HG02885 (cell line): ENCODE measurements at regions not wholly inside any gene's neighbourhood (a gene's known extent, or its start where the extent isn't known, plus 50 kb on each side); places are given as distances from the start of the nearest gene placed in this dataset.

ENCODE experiments used
- ATAC-seq: cut with Tn5 transposase; IDR thresholded peaks from one replicate; pipeline ENCODE4 v1.9.1; 2021; ENCODE audit warnings: mild to moderate bottlenecking; ENCODE audit not compliant: unreplicated experiment, poor library complexity

DNA sequence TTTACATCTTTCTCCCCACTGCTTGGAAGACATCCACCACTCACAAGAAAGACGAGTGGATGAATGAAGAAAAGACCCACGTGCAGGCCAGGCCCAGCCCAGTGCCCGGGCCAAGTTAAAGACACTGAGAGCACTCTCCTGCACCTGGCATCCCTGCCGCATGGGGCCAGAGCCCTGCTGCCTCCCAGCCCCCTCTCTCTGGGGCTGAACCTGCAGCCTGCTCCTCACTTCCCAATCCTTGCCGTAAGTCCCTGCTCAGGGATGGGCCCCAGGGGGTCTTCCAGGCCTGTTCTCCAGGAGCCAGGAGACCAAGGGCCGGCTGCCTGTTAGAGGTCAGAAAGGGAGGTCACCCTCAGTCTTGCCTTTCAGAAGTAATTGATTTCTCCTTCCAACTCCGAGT, 168.5 kb upstream of the ZC3H12A start:
- ATAC-seq, result no peak

DNA sequence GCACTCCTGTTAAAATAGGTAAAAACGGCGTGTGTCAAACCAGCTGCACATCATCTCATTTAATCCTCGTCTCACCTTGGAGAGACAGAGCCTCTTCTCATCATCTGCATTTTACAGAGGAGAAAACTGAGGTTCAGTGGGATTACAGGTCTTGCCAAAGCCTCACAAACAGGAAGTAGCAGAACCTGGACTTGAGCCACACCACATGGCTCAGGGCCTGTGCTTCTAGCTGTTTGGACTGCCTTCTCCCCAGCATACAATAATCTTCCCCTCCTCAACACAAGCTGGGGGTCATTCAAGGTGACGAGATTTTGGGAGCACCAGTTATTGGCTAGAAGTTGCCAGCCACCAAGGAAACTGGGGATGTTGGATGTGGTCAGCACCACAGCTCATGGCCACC, 167.9 kb upstream of the ZC3H12A start:
- no peak for ATAC-seq

DNA sequence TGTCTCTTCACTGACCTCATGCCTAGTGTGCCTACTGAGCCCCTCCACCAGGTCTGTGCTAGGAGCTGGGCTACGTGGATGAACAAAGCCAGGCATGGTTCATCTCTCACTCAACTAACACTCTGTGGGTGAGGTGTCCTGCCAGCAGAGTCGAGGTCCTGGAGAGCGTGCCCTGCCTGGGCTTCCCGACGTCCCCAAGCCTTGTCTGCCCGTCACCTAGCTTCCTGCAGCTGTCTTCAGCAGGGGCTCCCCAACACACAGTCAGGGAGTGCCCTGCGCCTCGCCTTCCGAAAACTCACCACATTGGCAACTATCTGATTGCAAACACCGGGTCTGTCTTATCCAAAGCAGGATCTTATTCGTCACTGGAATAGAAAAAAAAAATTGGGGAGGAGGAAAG, 167.5 kb upstream of the ZC3H12A start:
- ATAC-seq, result no peak

DNA sequence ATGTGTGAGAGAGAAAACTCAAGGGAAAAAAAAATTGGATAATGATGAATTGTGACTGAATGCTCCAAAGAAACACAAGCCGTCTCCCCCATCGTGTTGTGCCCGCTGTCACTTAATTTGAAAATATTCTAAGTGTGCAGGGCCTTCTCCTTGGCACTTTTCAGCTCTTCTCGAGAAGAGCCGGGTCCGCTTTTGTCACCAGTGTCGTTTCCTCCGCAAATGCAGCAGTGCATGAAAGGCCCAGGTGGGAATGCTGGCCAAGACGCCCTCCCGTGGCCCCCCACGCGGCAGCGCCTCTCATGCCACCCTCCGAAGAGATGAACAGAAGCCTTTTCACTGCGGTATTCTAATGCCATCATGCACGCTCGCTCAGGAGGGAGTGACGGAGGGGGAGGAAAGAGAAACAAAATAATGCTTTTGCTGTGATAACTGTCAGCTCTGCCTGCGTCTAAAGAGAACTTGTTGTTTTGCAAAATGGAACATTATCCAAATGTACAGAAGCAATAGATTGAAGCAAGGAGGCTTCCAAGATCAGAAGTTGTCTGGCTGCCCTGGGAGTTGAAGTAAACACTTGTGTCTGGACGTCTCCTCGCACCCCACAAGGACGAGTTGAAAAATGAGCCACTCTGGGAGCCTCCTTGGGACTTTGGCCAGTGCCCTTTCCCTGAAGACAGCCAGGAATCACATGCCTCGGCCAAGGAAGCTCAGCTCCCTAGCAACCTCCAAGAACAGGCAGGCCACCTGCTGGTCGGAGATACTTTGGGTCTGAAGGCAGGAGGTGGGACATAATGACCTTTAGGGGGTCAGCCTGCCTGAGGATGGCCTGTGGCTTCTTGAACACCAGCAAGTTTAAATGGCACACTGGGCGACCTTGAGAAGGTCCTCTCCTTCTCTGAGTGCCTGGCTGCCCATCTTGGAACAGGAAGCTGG, 166.1 kb upstream of the ZC3H12A start:
- ATAC-seq, result no peak

DNA sequence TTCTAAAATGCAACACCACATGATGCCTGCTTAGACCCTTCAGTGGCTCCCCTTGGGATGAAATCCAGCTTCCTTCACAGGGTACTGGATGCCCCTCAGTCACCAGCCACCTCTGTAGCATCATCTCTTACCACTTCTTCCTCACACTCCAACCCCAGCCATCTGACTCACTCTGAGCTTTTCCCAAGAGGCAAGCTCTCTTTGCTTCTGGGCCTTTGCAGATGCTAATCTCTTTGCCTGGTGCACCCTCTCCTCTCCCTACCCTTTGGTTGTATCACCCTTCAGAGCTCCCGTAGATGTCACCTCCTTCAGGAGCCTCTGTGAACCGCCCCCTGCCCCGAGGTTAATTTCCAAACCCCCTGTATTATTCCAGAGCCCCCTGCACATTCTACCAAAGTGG, 164.8 kb upstream of the ZC3H12A start:
- no peak for ATAC-seq

DNA sequence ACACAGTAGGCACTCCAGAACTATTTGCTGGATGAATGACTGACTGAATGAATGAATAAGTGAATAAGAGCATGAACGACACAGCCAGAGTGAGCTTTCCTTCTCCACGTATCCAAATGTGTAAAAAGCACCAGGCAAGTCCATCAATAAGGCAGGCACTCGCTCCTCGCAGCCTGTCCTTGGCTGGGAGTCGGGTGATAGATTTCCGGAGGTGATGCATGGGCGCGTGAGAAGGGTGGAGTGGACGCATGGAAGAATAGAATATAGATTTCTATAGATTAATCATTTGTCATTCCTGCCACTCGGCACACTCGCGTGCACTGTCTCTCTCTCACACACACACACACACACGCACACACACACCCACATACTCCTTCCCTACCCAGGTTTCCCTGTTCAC, 164.3 kb upstream of the ZC3H12A start:
- ATAC-seq, result no peak

DNA sequence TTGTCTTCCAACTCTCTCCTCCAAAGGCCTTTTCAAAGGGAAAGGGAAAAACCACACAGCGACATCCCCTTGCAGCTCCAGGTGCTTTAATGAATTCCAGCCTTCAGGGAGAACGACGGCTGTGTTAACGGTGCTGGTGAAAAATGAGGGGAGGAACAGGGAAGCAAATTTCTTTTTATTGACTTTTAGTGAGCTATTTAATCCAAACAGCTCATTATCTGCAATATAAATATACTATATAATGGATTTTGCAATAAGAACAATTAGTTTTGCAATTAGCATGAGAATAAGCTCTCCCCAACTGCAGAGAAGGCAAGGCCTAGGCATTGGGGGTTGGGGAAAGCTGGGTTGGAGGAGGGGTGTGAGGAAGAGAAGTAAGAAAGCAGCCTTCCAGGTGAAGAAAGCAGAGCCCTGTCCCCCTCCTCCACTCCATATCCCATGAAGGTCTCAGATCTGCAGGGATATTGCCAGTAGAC, 159.0 kb upstream of the ZC3H12A start:
- no peak for ATAC-seq

DNA sequence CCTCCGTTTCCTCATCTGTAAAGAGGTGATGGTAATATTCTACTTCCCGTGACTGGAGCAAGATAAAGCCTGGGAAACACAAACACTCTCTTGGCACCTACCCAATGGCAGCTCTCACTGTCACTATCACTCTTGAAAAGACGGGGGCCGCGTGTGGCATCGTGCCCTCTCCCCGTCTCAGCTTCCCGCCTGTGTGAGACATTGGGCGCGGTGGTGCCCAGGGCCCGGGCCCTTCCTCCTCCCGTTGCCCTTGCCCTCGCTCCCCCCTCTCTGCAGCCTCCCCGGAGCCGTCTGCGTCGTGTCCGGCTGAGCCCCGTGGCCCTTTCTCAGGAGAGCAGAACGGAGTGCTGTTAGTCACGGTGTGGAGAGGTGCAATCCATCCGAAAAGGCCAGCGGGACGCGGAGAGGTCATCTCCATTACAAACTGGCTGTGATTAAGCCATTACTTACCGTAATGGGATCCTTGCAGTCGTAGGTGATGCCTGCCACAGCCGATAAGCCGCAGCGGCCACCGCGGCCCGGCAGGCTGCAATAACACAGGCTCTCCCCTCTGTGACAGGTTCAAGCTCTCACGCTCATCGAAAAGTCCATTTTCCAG, 156.4 kb upstream of the ZC3H12A start:
- ATAC-seq, result no peak

DNA sequence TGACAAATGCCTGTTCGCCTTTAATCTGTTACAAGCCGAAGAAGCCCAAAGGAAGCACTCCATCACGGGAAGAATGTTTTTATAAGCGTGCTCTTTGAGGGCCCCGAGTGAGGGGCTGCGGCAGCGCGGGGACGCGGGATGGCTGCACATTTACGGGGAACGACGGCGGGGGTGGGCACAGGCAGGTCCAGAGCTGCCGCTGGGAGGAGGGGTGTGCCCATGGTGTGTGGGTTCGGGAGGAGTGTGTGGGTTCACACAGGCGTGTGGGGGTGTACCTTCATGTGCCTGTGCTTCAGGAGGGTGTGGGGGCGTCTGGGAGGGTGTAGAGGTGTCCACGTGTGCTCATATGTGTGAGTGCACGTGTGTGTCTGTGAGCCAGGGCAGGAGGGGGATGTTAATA, 155.9 kb upstream of the ZC3H12A start:
- ATAC-seq, result no peak

DNA sequence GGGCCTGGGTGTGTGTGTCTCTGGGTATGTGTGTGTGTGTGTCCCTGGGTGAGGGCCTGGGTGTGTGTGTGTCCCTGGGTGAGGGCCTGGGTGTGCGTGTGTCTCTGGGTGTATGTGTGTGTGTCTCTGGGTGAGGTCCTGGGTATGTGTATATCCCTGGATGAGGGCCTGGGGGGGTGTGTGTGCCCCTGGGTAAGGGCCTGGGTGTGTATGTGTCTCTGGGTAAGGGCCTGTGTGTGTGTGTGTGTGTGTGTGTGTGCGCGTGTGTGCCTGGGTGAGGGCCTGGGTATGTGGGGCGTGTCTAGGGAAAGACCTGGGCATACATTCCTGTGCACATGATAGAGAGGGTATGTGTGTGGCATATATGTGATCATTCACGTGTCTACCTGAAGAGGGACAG, 155.1 kb upstream of the ZC3H12A start:
- no peak for ATAC-seq

DNA sequence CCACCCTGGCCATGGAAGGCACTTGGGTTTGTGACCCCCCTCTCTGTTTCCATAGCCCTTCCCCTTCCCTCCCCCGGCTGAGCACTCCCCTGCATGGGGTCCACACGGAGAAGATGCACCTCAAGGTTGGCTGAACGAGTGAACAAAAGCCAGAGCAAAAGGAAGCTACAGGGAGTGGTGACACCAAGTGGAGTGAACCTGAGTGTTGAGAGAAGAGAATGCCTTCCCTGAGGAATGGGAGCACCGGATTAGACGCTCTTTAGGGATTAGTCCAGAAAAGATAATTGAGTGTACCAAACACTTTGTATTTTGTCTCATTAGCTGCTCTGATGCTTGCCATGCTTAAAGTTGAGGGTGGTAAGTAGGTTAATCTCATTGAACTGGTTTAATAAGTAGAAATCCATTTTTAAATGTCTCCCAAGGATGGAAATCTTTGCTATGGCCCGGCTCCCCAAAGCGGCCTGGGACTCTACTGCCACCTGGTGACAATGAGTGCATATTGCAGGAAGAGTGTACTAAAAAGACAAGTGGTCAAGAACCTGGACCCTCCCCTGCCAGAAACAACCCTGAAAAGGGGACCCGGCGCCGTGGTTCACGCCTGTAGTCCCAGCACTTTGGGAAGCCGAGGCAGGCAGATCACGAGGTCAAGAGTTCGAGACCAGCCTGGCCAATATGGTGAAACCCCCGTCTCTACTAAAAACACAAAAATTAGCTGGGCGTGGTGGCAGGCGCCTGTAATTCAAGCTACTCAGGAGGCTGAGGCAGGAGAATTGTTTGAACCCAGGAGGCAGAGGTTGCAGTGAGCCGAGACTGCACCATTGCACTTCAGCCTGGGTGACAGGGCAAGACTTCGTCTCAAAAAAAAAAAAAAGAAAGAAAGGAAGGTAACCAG, 150.6 kb upstream of the ZC3H12A start:
- no peak for ATAC-seq

DNA sequence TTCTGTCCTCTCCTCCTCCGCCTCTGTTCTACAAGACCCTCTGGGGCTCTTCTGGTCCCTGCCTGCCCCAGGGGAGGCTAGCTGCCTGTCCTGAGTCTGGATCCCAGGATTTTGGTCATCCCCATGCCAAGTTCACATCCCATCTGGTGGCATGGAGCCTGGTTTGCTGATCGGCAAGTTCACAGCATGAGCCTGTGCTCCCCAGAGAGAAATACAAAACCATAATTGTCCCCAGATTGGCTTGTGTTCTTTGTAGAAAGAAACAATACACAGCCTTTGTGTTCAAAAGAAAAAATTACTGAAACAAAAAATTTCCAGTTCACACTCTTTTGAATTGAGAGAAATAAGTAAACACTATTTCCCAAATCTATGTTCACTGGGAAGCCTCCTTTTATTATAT, 149.4 kb upstream of the ZC3H12A start:
- no peak for ATAC-seq

DNA sequence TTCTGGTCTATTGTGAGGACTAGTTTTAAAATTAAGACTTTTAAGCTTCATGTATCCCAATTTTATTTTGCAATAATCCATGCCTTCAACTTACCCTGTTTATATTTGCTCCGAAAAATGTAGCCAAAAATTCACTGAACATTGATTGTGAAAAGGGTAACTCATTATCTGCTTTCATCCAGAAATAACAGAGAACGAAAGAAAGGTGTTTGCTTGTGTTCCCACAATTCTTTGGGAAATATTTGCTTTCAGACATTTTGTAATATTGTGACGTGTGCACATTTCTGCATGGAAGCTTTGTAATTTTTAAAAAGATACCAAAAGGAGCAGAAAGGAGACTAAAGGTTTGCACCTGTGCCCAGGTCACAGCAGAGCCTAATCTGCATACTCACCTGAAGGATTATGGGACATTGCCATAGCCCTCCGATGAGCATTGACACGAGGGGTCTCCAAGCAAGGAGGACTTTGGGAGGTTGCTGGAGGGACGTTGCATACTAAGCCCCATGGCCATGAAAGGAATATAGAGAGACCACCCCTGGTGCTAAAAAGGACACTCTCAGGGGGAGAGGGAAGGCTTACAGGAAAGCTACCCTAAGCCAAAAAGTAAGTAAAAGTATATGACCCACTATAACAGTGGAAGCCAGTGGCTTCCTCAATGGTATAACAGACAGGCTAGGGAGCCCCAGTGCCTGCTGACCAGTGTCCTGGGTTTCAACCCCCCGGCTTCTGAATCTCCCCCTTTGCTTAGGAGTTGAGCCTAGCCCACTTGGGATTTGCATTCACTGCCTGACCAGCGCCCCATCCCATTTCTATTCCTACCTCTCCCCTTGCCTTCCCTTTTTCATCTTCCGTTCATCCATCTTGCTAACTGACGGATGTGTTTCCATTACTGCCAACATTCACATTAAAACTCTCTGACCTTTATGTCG, 148.6 kb upstream of the ZC3H12A start:
- ATAC-seq, result no peak

DNA sequence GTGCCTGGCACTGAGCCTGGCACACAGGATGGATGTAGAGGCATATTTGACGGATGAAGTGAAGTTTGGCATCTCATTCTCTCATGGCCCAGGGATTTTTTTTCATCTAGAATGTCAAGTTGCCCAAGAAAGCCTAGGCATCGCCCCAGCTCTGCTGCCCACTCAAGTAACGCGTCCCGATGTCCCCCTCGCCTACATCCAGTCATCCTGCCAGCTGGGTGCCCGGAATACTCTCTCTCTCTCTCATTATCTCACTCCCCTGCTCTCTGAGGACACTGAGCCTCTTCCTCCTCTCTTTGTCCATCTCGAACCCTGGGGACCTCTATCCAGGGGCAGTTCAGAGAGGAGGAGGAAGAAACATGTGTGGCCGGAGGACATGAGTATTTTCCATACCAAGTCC, 142.3 kb upstream of the ZC3H12A start:
- ATAC-seq, result no peak

DNA sequence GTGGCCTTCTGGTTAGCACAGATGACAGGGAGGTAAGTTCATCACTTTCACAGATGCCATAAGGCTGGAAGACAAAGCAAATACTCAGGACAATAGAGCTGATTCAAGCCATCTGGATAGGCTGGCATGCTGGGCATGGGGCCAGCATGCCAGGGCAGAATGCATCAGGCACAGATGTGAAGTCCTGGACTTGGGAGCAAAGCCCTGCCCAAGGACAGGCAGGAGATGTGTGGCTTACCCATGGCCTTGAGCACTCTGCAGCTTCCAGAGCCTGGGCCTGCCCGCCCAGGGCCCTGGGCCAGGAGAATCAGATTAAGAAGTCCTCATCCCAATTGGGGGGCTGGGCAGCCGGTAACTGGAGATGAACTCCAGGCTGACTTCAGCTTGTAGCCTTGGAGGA, 135.7 kb upstream of the ZC3H12A start:
- ATAC-seq, result no peak

DNA sequence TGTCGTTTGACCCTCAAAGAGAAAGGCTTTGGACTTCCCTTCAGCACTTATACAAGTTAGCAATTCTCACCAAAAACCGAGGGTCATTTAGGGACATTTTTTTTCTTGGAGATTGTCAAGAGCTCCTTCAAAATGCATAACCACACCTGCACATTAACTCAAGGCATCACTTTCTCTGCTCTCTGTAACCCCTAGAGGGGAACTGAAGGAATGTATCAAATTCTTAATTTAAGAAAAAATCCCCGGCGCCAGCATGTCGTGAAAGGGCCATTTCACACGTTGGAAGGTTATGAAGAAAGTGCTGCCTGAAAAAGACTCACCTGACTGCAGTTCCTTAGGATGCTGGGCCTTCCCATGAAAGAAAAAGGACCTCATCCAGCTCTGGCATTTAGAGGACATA, 131.6 kb upstream of the ZC3H12A start:
- no peak for ATAC-seq

DNA sequence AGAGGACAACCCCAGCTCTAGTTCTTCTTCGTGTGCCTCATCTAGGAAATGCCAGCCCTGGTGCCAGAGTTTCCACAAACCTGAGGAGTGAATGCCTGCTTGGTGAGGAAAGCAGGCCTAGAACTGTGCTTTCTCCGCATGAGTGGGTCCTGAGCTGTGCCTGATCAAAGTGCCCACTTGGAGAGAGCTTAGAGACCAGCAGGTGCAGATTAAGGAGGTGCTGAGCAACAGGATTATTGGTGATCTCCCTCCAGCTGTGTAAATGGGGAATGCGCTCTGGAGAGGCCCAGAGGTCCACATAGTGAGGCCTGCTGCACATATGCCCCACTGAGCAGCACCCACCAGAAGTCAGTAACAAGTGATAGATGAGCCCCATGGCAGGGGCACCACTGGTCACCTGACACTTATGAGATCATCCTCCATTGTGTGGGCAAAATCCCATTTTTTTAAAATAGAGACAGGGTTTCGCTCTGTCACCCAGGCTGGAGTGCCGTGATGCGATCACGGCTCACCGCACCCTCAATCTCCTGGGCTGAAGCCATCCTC, 127.2 kb upstream of the ZC3H12A start:
- no peak for ATAC-seq

DNA sequence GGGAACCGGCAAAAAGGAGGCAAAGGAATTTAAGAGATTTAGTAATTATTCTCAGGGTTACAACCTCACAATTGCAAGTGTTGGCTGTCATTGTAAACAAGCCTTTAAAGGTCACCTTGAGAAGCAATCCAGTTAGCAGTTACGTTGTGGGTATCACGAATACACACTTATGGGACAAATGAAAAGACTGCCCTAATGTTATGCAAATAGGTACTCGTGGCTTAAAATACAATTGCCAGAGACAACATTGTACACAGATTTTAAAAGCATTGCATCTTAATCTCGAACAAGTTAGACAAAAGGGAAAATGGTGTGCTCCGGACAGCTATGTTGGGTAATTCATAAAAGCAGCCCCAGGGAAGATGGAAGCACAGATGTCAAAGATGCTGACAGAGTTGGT, 120.5 kb upstream of the ZC3H12A start:
- ATAC-seq, result no peak

DNA sequence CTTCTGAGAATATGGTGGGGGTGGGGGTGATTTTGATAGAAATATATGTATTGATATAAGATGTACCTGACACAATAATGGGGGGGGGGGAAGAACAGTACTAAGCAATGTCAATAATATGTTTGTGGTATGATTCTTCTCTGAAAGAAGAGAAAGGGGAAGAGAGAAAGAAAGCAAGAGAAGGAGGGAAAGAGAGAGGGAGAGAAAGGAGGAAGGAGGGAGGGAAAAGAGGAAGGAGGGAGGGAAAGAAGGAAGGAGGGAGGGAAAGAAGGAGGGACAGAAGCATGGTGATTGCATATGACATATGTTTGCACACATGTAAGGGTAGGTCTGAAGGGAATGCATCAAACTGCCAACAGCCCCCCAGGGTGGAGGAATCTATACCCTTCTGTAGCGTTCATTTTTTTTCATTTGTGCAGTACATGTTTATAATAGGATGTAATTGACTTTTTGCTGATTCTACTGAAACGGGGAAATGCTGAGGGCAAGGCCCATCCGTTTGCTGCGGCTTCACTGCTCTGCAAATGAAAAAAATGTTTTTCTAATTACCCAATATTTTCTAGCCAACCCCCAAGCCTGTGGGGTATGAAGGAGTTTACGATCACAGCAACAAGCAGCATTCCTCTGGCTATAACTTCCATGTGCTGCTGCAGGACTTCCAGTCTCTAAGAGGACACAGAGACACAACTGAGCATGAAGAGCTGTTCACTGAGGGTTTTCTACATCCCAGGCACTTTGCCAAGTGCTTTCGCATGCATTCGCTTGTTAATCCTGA, 119.3 kb upstream of the ZC3H12A start:
- no peak for ATAC-seq
